GM12874 (cell line): ENCODE measurements at regions not wholly inside any gene's neighbourhood (a gene's known extent, or its start where the extent isn't known, plus 50 kb on each side); places are given as distances from the start of the nearest gene placed in this dataset.

Experiments
- TF ChIP-seq, protein P1 (sequence below): IDR thresholded peaks from 2 replicates; pipeline ENCODE4 v1.5.1; 2011; ENCODE audit warnings: low read depth, mild to moderate bottlenecking, control low read depth, low read length, moderate library complexity; ENCODE audit not compliant: insufficient read depth

DNA sequence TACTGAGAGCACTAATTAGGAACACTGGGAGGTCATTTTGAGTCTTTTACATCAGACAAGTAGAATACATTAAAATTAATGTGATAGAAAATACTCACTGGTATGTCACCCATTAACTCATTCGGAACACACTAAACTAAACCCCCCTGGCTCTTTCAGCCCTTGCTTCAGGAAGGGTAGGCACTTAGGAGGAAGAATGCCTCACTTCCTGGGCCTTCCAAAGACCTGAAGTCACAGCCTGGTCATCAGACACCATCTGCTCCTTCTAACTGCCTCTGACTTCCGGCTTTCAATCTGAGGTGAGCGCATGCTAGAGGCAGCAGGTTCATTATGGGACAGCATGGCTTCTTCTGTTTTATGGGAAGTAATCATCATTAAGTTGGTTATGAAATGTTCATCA lies 451.4 kb downstream of the PID1 start:
- TF ChIP-seq, protein P1, sequence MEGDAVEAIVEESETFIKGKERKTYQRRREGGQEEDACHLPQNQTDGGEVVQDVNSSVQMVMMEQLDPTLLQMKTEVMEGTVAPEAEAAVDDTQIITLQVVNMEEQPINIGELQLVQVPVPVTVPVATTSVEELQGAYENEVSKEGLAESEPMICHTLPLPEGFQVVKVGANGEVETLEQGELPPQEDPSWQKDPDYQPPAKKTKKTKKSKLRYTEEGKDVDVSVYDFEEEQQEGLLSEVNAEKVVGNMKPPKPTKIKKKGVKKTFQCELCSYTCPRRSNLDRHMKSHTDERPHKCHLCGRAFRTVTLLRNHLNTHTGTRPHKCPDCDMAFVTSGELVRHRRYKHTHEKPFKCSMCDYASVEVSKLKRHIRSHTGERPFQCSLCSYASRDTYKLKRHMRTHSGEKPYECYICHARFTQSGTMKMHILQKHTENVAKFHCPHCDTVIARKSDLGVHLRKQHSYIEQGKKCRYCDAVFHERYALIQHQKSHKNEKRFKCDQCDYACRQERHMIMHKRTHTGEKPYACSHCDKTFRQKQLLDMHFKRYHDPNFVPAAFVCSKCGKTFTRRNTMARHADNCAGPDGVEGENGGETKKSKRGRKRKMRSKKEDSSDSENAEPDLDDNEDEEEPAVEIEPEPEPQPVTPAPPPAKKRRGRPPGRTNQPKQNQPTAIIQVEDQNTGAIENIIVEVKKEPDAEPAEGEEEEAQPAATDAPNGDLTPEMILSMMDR = no peak

DNA sequence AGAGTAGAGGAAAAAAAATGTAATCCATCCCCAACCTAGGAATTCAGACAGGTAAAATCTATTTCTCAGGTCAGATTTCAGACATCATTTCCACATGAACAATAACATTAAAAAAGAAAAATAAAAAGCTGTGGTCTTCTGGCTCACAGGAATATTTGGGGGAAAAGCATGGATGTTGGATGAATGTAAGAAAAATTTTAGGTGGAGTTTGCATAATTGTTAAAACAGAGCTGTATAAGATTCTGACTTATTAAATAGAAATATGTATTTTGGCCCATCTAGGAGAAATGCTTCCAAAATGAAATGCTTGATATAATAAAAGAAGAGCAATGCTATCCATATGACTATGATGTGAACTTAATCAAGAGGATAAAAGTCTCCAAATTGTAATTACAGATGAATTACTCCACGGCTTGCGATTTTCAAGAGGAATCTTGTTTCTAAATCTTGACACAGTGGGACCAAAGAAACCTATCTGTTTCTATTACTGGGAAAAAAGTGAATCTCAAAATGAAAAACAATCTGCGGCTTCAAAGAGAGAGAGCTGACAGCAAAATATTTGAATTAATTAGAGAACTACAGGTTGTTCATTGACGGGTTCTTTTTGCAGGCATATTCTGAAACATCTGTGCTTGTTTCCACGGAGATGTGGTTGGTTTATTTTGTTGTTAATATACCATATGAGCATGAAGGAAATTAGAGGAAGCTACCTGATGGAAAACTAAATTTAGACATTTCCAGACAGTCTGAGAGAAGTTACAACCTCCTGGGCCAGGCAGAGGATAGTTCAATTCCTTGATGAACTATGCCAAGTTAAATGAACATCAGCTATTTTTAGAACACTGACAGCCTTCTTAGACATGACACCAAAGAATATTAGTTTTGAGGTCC lies 468.7 kb downstream of the PID1 start:
- TF ChIP-seq, protein P1 = no peak

DNA sequence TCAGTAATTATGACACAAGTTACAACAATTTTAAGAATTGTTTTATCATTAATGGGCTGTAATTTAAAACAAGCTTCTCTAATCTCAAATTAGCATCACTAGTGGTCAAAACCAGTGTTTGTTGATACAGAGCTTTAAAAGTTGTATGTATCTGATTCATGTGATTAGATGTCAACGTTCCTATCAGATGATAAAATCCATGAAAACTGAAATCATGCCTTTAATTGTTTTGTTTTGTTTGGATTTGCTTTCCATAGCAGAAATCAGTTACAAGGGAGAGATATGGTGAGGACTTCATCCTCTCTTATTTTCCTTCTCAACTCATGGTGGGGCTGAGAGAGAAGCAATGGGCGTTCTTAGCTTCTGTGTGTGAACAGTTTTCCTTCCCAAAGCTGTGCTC lies 469.6 kb downstream of the PID1 start:
- TF ChIP-seq, protein P1 = no peak

DNA sequence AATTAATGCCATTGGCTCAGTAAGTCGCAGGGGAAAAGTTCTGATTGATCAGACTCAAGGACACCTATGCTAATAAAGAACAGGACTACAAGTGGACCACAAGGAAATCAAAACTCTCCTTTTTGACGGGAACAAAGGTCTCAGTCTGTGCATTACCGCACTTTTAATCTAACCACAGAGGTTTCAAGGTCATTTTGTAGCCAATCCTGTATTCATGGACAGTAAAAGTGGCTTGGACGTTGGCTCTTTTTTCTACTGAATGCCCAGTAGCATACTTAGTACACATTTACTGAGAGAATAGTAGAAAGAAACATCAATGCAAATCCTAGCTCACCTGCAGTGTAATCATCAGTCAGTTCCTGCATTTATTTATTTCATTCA lies 471.9 kb downstream of the PID1 start:
- TF ChIP-seq, protein P1 = no peak

DNA sequence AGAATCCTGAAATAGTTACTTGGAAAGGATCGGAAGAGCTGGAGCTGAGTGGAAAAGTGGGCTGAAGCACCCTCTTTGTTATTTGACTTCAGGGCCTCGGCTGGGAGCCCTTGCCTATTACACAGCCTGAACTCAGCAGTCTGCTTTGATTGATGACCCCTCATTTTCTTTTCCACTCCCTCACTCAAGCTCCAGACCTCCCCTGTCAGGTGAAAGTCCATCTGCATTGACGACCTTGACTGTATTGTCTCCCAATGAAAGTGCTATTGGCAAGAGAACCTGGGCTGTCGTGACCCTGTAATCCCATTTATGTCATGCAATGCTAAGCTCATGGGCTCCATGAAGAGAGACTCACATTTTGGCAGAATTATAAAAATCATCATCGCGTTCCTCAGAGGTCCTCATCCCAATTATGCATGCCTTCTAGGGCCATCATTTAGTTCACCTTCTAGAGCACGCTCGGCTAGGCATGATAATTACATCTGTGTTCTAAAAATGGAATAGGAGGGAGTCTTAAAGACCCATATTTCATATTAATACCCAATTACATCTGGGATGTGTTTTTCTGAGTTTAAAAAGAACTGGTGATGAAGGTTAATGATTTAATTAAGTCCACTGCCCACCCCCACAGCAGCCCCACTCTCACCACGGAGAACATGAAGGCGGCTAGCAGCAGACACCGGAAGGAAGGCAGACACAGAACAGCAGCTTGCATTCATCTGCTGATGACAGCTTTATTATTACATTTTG lies 472.5 kb downstream of the PID1 start:
- TF ChIP-seq, protein P1 = no peak

DNA sequence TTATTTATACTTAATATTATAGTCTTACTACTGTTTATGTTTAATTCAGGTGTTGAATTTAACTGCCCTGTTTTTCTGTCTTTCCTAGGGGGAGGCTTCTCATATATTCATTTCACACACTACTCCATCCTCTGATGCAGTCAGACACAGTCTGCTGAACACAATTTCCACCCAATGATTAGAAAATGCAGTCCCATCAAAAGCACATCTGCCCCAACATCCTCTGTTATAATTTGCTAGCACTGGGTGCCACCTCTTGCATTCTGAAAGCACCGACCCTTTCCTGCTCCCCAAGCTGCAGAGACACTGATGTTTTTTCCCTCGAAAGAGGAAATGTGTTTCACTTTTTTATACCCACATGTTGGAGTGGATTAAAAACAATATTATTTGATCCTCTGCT lies 474.7 kb downstream of the PID1 start:
- TF ChIP-seq, protein P1 = no peak

DNA sequence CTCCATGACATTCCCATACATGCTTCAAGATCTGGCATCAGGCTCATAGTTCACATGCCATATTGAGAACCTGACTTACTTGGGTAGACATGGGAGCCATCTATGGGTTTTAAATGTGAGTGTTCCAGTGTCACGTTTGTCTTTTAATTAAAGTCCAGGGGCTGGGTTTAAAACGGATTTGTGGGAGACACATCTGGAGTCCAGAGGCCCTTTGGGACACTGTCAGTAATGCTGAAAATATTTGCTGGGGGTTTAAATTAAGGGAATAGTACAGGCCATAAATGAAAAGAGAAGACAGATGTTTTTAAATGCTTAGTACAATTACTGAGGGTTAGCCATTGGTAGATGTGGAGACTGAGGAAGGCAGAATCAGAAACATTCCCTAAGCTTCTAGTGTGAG lies 478.0 kb downstream of the PID1 start:
- TF ChIP-seq, protein P1 = no peak
